Esophagus (tissue), 2 donors: ENCODE measurements at regions not wholly inside any gene's neighbourhood (a gene's known extent, or its start where the extent isn't known, plus 50 kb on each side); places are given as distances from the start of the nearest gene placed in this dataset.

Source experiments
- H3K27ac ChIP-seq, 2 donors: one replicate each; pipeline ENCODE4 v1.5.1; 2013; ENCODE audit warnings: low read depth in 2 of 2, mild to moderate bottlenecking in 2 of 2, inconsistent platforms in 1 of 2, low read length in 1 of 2, moderate library complexity in 1 of 2
- H3K27me3 ChIP-seq, 2 donors: one replicate each; pipeline ENCODE4 v1.6.1; 2013; ENCODE audit warnings: low read length in 2 of 2, control low read depth in 1 of 2, mild to moderate bottlenecking in 1 of 2; ENCODE audit not compliant: insufficient read depth in 2 of 2, control insufficient read depth in 1 of 2
- H3K36me3 ChIP-seq, 2 donors: one replicate each; pipeline ENCODE4 v1.6.1; 2013; ENCODE audit warnings: low read length in 1 of 2; ENCODE audit not compliant: control insufficient read depth in 2 of 2, insufficient read depth in 2 of 2
- H3K4me1 ChIP-seq, 2 donors: one replicate each; pipeline ENCODE4 v1.6.1; 2013; ENCODE audit warnings: low read length in 1 of 2; ENCODE audit not compliant: control insufficient read depth in 2 of 2, insufficient read depth in 2 of 2
- H3K4me3 ChIP-seq, 2 donors: one replicate each; pipeline ENCODE4 v1.5.1; 2013; ENCODE audit warnings: low read length in 2 of 2, mild to moderate bottlenecking in 2 of 2, low read depth in 1 of 2, moderate library complexity in 1 of 2
- H3K9me3 ChIP-seq, 2 donors: one replicate each; pipeline ENCODE4 v1.6.1; 2013; ENCODE audit warnings: mild to moderate bottlenecking in 2 of 2, low read depth in 1 of 2, low read length in 1 of 2, moderate library complexity in 1 of 2; ENCODE audit not compliant: control insufficient read depth in 2 of 2, insufficient read depth in 1 of 2
- WGBS, 2 donors: extraction: QIAGEN DNeasy Blood & Tissue Kit; methylation state at CpG; one replicate each; pipeline ENCODE4 v1.1.7; 2013; 5-methylcytosine and 5-hydroxymethylcytosine counted together
- donor health status: healthy with polysubstance abuse.
- donor health status: Bipolar disorder and iron deficiency.

DNA sequence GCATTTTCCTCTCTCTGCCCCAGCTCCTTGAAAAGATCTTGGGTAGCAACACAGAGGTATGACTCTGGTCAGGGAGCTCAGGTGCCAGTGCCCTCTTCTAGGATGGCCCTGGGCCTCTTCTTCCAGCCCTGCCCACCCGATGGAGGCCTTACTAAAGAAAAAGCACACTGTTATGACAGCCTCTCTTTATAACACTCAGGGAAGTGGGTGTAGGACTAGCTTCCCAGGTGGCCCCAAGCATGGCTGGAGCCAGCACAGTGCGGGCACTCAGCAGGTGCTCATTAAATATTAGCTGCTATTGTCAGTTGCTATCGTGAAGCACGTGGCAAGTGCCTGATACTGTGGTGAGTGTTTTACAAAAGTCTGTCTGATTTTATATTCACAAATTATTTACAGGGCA, 127.2 kb upstream of the B3GAT1 start:
- Histone ChIP-seq H3K9me3 (peaks cover 4 to 7% of the 10 kb centered on the region in 2 donors), H3K27me3 (no peaks in the 10 kb centered on the region), H3K4me1 (peaks cover 0 to 7% of the 10 kb centered on the region in 2 donors), H3K4me3 (no peak overlapping the region), H3K27ac (no peak overlapping the region), H3K36me3 (no peaks in the 10 kb centered on the region)
- WGBS, 2 donors = 81 to 85% methylated on average over 4 of the region's 4 CpGs

DNA sequence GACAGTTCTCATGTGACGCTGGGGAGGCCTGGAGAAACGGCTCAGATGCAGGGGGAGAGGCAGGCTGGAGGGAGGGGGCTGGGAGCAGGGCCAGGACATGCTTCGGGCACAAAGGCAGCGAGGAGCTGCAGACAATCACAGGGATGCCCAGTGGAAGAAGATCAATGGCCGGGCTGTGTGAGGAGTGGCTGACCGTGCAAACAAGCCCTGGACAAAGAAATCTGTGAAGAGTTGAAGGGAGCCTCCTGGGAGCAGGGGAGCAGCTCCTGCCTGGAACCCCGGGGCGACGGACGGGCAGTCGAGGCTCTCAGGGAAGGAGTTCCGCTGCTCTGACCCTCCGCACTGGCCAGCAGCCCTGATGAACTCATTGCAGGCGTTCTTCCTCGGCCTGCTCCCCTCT, 126.7 kb upstream of the B3GAT1 start:
- 66 to 72% methylated on average over 15 of the region's 15 CpGs for WGBS, 2 donors
- peaks cover 4 to 6% of the 10 kb centered on the region in 2 donors for H3K9me3 ChIP-seq
- no peaks in the 10 kb centered on the region for H3K27me3 ChIP-seq
- H3K27ac ChIP-seq = no peak overlapping the region
- no peak overlapping the region for H3K4me3 ChIP-seq
- no peaks in the 10 kb centered on the region for H3K36me3 ChIP-seq
- peaks cover 0 to 7% of the 10 kb centered on the region in 2 donors for H3K4me1 ChIP-seq

DNA sequence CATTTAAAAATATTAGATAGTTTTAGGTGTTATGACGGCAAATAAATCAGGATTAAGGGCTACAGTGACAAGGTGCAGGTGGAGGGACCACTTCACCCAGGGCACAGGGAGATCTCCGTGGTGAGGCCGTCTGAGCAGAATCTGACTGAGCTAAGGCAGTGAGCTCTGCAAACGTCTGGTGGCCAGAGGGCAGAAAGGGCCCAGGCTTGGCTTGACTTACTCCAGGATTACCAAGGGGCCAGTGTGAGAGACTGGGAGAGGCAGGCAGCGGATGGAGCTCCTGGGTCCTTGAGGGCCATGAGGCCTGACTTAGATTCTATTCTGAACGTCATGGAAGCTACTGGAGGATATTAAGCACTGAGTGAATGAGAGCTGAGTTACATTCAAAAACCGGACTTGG, 125.9 kb upstream of the B3GAT1 start:
- peaks cover 0 to 7% of the 10 kb centered on the region in 2 donors for H3K4me1 ChIP-seq
- no peak overlapping the region for H3K4me3 ChIP-seq
- no peak overlapping the region for H3K27ac ChIP-seq
- 72 to 83% methylated on average over 7 of the region's 7 CpGs for WGBS, 2 donors
- no peaks in the 10 kb centered on the region for H3K36me3 ChIP-seq
- H3K9me3 ChIP-seq = peaks cover 4 to 5% of the 10 kb centered on the region in 2 donors
- no peaks in the 10 kb centered on the region for H3K27me3 ChIP-seq

DNA sequence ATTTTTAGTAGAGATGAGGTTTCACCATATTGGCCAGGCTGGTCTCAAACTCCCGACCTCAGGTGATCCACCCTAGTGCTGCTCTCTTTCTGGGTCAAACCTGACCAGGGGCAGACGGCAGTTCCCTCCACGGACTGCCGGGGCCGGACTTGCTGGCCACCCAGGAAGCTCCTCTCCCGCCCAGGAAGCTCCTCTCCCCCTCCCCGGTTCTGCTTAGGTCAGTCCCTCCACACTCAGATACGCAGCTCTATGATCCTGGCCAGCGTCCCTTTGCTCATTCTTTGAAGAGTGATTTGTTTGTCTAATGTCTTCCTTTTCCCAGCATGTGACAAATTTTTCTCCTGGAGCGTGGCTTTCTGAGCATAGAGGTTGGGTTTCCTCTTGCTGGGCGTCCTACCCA, 125.3 kb upstream of the B3GAT1 start:
- no peaks in the 10 kb centered on the region for H3K36me3 ChIP-seq
- no peaks in the 10 kb centered on the region for H3K27me3 ChIP-seq
- peaks cover 0 to 3% of the 10 kb centered on the region in 2 donors for H3K4me1 ChIP-seq
- WGBS, 2 donors = 25 to 26% methylated on average over 11 of the region's 11 CpGs
- no peak overlapping the region for H3K4me3 ChIP-seq
- peaks cover 4 to 5% of the 10 kb centered on the region in 2 donors for H3K9me3 ChIP-seq
- H3K27ac ChIP-seq = no peak overlapping the region

DNA sequence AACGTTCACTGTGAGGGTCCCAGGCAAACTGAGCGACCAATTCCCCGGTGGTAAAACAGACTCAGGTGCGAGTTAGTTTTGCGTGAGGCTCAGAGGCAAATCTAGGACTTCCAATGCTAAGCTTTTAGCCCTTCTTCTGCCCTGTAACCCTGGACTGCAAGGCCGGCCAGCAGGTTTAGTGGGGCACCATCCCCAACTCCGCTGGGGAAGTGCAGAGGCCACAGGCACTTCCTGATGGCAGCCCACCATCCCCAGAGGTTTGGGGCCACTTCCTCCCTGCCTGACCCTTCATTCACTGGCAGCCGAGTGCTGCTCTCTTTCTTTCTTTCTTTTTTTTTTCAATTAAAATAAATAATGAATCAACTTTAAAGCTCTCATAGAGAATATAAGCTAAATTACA, 124.6 kb upstream of the B3GAT1 start:
- Histone ChIP-seq H3K36me3 (no peaks in the 10 kb centered on the region), H3K4me3 (no peak overlapping the region), H3K27ac (no peak overlapping the region), H3K9me3 (peaks cover 2 to 5% of the 10 kb centered on the region in 2 donors), H3K27me3 (no peaks in the 10 kb centered on the region), H3K4me1 (no peaks in the 10 kb centered on the region)
- WGBS, 2 donors = 51 to 54% methylated on average over 8 of the region's 8 CpGs

DNA sequence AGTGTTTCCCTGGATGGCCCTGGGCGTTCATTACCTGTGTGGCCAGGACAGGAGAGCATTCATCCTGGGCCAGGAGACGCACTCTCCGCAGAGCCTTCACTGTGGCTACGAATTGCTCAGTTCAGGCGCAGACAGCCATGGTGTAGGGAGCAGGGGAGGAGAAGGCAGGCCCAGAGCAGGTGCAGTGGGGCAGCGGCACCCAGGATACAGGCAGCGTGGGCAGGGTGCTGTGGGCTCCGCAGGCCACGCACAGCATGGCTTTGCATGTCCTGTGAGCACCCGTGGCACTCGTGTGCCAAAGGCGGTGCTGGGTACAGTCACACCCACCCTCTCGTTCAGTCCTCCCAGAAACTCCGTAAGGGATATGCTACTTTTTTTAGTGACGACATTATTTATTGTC, 124.2 kb upstream of the B3GAT1 start:
- H3K36me3 ChIP-seq = no peaks in the 10 kb centered on the region
- H3K9me3 ChIP-seq = peaks cover 2 to 3% of the 10 kb centered on the region in 2 donors
- no peak overlapping the region for H3K27ac ChIP-seq
- no peaks in the 10 kb centered on the region for H3K27me3 ChIP-seq
- H3K4me3 ChIP-seq = no peak overlapping the region
- H3K4me1 ChIP-seq = no peaks in the 10 kb centered on the region
- WGBS, 2 donors = 63 to 69% methylated on average over 15 of the region's 15 CpGs

DNA sequence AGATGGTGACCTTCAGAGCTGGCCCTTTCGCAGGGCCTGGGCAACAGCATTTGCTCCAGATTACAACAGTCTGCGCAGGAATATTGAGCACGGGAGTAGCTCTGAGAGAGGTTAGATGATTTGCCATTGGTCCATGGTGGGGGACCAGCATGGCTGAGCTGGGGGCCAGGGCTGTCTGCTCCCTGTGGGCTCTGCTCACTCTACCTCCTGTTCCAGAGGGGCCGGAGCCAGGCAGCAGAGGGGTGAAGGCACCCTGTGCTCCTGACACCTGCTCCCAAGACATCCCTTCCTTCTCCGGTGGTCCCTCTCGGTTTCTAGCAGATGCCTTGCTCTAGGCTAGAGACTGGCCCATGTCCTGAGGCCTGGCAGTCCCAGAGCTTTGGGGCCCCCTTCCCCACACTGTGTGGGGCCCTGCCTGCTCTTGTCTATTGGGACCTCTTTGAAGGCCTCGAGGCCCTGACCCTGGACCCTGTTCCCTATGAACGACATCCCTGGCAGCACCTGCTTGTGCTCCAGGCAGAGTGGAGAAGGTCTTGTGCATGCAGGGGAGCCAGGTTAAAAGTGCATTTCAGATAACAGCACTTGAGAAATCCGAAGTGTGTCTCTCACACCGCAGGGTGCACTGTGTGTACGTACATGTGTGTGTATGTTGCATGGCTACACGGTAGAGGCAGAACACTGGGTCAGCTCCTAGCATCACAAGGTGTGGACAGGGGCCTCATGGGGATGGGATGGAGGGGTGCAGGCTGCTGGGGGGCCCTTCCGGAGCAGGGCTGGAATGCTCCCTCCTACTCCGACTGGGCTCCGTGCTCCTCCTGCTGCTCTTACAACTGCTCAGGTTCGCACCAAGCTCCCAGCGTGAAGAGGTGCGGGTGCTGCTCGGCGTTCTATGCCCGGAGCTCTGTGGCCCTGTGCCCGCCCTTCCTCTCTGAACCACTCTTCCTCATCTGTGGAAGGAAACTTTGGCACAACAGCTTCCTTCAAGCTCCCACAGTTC, 123.3 kb upstream of the B3GAT1 start:
- no peaks in the 10 kb centered on the region for H3K36me3 ChIP-seq
- 80 to 83% methylated on average over 21 to 22 of the region's 22 CpGs for WGBS, 2 donors

DNA sequence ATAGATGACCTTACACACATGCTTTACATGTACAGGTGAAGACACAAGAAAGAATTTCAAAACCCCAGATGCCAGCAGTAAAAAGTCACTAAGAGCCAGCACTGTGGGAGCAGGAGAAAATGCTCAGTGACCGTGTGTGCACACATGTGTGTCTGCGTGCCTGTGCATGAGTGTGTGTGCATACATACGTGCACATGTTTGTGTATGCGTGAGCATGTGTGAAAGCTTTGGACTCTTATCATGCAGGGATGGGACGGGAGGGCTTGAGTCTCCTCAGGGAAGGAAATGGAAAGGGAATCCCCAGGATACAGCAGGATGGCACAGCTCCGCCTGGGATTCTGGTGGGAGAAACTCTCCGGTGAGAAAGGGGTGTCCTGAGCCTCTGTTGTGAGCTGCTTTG, 121.5 kb upstream of the B3GAT1 start:
- no peaks in the 10 kb centered on the region for H3K4me1 ChIP-seq
- H3K4me3 ChIP-seq = no peak overlapping the region
- no peaks in the 10 kb centered on the region for H3K27me3 ChIP-seq
- no peak overlapping the region for H3K27ac ChIP-seq
- WGBS, 2 donors = 87% methylated on average over 7 of the region's 7 CpGs
- H3K9me3 ChIP-seq = peaks cover 0 to 2% of the 10 kb centered on the region in 2 donors
- no peaks in the 10 kb centered on the region for H3K36me3 ChIP-seq

More for the DNA sequence above, 123.3 kb upstream of the B3GAT1 start:
- no peaks in the 10 kb centered on the region for H3K27me3 ChIP-seq
- no peak overlapping the region for H3K4me3 ChIP-seq
- peaks cover 0 to 2% of the 10 kb centered on the region in 2 donors for H3K9me3 ChIP-seq
- H3K4me1 ChIP-seq = no peaks in the 10 kb centered on the region
- H3K27ac ChIP-seq = no peak overlapping the region

DNA sequence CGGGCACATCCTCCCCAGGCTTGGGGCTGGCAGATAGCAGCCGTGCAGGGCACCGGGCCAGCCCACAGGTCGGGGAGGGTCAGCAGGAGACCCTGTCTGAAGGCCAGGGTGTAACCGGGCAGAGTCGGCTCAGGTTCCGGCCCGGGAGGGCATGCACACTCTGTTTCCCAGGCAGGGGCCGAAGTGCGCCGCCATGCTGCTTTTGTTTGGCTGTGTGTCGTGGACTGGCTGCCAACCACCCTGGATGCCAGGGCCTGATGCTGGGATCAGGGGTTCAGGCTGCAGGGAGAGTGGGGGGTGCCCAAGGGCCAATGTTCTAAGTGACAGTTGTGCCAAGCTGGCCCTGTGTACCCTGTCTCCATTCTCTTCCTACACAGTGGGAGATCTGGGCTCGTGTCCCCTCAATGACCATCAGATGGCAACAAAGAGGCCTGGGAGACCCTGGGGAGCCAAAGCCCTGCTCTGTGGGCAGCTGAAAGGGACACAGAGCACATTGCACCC, 120.9 kb upstream of the B3GAT1 start:
- WGBS, 2 donors = 84 to 86% methylated on average over 13 of the region's 13 CpGs
- Histone ChIP-seq H3K36me3 (no peaks in the 10 kb centered on the region), H3K4me1 (no peaks in the 10 kb centered on the region), H3K27ac (no peak overlapping the region), H3K27me3 (no peaks in the 10 kb centered on the region), H3K4me3 (no peak overlapping the region), H3K9me3 (peaks cover 2% of the 10 kb centered on the region in 2 donors)
